GM19372 (cell line): ENCODE measurements at regions not wholly inside any gene's neighbourhood (a gene's known extent, or its start where the extent isn't known, plus 50 kb on each side); places are given as distances from the start of the nearest gene placed in this dataset.

ENCODE experiments used
- ATAC-seq: cut with Tn5 transposase; IDR thresholded peaks from one replicate; pipeline ENCODE4 v1.9.1; 2021; ENCODE audit warnings: mild to moderate bottlenecking, low read depth, moderate library complexity; ENCODE audit not compliant: unreplicated experiment

DNA sequence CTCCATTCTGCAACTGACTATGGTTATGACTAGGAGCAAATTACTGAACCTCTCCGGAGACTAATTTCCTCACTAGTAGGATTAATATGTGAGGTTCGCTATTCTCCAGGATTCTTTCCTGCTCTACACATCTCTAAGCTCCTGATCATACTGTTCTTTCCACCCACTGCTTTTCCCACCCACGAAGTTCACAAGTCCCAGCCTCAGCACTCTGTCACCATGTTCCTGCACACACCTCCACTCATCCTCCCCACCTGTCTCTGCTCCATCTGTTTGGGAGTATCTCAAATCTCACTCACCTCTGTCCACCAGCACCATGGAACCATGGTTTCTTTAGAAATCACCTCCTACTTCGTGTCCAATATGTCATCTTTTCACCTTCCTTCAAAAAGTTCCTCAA lies 185.3 kb downstream of the LRATD1 start:
- ATAC-seq, result no peak

GRCh38 chr2:14826518-14826917 lies 194.0 kb downstream of the LRATD1 start:
- ATAC-seq, result no peak

- no peak for ATAC-seq
Measured at GRCh38 chr2:14827226-14828023, 194.9 kb downstream of the LRATD1 start.

GRCh38 chr2:14828223-14828622 lies 195.7 kb downstream of the LRATD1 start:
- ATAC-seq, result no peak

GRCh38 chr2:14828968-14829367 lies 196.5 kb downstream of the LRATD1 start:
- ATAC-seq, result no peak

DNA sequence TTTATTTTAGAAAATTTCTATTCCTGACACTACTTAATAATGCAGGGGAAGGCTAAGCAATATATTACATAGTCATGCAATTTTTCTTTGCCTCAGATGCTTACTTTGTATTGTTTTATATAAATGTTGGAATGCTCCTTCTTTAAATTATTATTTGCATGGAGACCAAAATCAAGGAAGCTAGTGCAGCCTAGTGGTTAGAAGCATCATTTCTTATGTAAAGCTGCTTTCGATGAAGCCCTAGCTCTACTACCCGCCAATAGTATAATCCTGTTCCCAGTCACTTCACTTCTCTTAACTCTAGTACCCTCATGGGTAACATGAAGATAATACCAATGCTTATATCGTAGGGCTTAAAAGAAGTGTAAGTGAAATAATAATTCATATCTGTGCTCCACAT lies 198.9 kb downstream of the LRATD1 start:
- ATAC-seq, result no peak

DNA sequence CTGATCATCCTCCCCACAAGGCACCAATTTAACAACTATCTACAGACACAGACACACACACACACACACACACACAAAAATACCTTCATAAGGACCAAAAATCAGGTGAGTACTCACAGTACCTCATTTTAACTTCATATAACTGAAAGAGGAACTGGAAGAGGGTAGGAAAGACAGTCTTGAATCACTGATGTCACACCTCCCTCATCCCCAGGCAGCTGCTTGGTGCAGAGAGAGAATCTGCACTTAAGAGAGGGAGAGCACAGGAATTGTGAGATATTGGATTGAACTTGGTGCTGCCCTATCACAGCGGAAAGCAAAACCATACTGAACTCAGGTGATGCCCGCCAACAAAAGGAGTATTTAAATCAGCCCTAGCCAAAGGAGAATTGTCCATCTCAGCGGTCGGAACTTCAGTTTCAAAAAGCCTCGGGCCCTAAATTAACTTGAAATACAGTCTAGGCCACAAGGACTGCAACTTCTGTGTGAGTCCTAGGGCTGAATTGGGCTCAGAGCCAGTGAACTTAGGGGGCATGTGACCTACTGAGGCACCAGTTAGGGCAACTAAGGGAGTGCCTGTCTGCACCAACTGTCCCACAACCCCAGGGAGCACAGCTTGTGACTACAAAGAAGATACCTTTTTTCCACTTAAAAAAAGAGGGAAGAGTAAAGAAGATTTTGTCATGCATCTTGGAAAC lies 211.1 kb downstream of the LRATD1 start:
- ATAC-seq, result no peak

GRCh38 chr2:14855751-14856150 lies 223.2 kb downstream of the LRATD1 start:
- no peak for ATAC-seq

GRCh38 chr2:14861181-14861580 lies 228.7 kb downstream of the LRATD1 start:
- no peak for ATAC-seq

GRCh38 chr2:14866736-14867352 lies 234.3 kb downstream of the LRATD1 start:
- ATAC-seq, result no peak

DNA sequence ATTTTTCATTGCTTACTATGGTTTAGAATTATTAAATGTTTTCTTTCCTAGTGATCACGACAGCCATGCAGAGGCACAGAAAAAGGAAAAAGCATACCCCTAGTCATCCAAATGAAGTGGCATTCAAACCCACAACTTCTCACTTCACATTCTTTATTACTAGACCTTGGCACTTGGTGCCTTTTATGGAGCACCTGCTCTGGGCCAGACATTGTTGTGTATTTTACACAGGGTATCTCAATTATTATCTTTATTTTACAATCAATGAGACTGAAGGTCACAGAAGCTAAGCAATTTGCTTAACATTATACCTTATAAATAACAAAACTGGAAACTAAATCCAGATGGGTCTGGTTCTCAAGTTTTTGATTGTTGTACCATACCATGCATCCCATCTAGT lies 235.3 kb downstream of the LRATD1 start:
- no peak for ATAC-seq

DNA sequence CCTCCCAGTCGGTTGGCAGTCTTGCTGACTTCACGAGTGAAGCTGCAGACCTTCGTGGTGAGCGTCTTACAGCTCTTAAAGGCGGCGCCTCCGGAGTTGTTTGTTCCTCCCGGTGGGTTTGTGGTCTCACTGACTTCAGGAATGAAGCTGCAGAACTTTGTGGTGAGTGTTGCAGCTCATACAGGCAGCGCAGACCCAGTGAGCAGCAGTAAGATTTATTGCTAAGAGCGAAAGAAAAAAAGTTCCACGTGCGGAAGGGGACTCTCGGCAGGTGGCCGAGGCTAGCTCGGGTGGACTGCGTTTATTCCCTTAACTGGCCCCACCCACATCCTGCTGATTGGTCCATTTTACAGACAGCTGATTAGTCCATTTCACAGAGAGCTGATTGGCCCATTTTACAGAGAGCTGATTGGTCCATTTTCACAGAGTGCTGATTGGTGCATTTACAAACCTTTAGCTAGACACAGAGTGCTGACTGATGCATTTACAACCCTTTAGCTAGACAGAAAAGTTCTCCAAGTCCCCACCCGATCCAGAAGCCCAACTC lies 240.3 kb downstream of the LRATD1 start:
- no peak for ATAC-seq

DNA sequence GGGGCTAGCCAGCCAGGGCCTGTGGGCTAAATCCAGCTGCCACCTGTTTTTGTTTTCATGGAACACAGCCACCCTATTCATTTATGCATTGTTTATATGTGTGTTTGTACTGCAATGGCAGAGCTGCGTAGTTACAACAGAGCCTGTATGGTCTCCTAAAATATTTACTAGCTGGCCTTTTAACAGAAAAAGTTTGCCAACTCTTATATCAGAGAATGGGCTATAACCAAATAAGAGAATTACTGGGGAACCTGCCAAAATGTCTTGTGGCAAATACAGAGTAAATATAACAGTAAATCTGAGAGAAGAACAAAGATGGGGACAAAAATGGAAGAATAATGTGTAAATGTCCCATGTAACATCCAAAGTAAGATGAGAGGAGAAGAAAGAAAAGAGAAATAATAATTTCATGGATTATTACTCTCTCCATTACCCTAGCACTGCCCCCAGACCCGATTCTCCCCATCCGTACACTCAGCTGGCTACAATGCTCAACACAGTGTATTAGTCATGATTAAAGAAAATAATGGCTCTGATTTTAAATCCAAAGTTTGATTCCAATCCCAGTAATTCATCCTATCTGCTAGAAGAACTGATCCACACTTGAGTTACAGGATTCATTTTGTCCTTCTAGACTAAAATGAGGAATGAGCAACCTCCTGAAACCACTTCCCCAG lies 249.3 kb downstream of the LRATD1 start:
- no peak for ATAC-seq

- no peak for ATAC-seq
Measured at GRCh38 chr2:14884651-14885050, 252.1 kb downstream of the LRATD1 start.

DNA sequence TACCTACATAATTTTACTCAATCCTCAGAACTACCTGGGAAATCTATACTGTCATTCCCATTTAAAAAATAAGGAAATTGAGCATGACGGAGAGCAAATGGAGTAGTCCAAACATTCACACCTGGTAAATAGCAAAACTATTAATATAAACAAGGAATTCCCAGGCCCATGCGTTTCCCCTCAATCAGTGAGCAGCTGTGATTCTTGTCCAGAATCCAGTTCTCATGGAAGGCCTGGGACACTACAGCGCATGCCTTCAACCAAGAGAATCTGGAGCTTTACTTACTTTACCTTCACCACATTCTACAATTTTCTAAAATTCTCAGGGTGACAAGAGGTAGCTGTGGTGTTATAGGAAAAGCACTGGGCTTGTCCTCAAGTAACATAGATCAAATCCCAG lies 259.0 kb downstream of the LRATD1 start:
- ATAC-seq, result no peak

DNA sequence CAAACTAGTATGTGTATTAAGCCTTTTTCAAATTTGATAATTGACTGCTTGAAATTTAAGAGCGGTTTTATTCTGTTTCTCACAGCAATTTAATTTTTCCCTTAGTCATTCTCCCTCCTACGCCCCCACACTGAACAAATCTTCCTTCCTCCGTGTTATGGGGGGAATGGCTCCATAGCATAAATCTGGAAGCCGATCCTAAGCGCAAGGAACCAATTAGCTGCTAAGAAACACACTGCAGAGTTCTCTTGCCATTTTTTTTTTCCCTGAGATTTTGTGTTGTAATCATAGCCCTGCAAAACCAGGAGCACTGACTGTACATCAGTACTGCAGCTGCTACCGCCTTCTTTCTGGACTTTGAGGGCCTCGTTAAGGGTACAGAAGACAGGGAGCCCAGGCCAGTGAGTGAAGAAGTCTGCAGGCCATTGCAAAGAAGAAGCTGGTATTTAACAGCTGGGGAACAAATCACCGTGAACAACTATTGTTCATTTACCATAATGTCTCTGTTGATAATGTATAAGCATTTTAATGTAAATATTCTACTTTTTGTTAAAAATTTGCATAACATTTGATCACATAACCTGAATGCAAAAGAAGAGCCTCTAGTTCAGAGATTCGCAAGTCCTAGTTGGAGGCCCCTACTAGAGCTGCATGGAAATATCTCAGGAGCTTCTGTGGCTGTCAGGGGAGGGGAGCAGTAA lies 264.0 kb downstream of the LRATD1 start:
- no peak for ATAC-seq

GRCh38 chr2:14899621-14900414 lies 267.3 kb downstream of the LRATD1 start:
- no peak for ATAC-seq

DNA sequence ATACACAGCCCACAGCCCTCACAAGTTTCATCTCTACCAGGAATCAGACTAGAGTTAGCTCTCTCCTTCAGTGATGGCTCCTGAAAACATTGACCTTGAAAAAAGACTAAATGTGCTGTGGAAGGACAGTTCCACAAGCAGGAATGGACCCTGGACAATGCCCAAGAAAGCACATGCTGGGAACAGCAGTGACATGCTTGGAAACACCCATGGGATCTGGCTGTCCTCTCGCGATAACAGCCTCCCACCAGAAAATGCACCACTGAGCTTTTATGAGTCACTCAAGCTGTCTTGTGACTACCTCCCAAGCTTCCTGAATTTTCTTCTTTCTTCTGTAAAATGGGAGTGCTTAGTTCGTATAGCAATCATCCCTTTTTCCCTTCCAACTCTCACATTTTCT lies 269.2 kb downstream of the LRATD1 start:
- no peak for ATAC-seq

- ATAC-seq, result no peak
Measured at GRCh38 chr2:14902953-14903352, 270.4 kb downstream of the LRATD1 start.
